Erythroblast (primary cell): ENCODE measurements at regions not wholly inside any gene's neighbourhood (a gene's known extent, or its start where the extent isn't known, plus 50 kb on each side); places are given as distances from the start of the nearest gene placed in this dataset.

Experiments
- GATA1 ChIP-seq: IDR thresholded peaks from 2 replicates; pipeline ENCODE4 v1.6.1; 2011; ENCODE audit warnings: low read depth, mild to moderate bottlenecking, control low read depth, low read length, moderate library complexity
- POLR2A ChIP-seq: IDR thresholded peaks from 2 replicates; pipeline ENCODE4 v1.6.1; 2011; ENCODE audit warnings: mild to moderate bottlenecking, low read length

GRCh38 chr3:6452974-6453373 lies 407.9 kb upstream of the GRM7 start:
- TF ChIP-seq POLR2A (no peak), GATA1 (no peak)
